ENCODE measurements at regions not wholly inside any gene's neighbourhood (a gene's known extent, or its start where the extent isn't known, plus 50 kb on each side); places are given as distances from the start of the nearest gene placed in this dataset.

DNA sequence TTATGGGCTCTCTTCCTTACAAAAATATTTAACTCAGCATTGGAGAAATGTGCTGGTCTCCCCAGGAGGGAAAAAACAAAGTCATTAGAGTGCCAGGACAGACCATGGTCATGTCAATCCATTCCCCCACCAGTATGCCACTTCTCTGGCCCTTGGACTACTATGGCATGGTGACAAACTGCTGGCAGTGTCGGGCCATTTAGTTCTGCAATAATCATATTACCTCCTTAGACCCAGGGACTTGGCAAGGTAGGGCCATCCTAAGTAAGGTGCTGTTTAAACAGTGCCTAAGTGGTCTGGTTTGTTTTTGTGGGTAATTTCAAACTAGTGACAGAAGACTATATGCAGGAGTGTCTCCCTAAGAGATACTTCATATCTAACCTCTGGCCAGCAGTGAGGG lies 177.8 kb upstream of the STK32A start:
- Mint-ChIP-seq H3K27me3 (peaks cover 3 to 18% (median 12%) of the 10 kb centered on the region in 5 donors), H3K9me3 (peaks cover 0 to 3% (median 0%) of the 10 kb centered on the region in 11 donors), H3K27ac (no peak overlapping the region), H3K4me3 (no peak overlapping the region), H3K4me1 (no peaks in the 10 kb centered on the region), H3K36me3 (no peaks in the 10 kb centered on the region)
- ATAC-seq: no peak
- ChIA-PET POLR2A (no interaction called here), CTCF (no interaction called here)
- DNase-seq: no peak
- H3K4me1 ChIP-seq (ENCODE audit: control insufficient read depth in 2 of 2, insufficient read depth in 2 of 2, low read length in 2 of 2): no peaks in the 10 kb centered on the region
- H3K4me3 ChIP-seq (ENCODE audit: low read length): no peak overlapping the region
- H3K27ac ChIP-seq (ENCODE audit: low read depth, low read length): no peak overlapping the region
- H3K36me3 ChIP-seq (ENCODE audit: control insufficient read depth in 2 of 3, insufficient read depth in 3 of 3, low read length in 3 of 3): no peaks in the 10 kb centered on the region
- no peaks in the 10 kb centered on the region for H3K27me3 ChIP-seq (ENCODE audit: control insufficient read depth in 2 of 2, insufficient read depth in 2 of 2, low read length in 2 of 2)
- H3K9me3 ChIP-seq (ENCODE audit: control insufficient read depth in 2 of 3, low read length in 3 of 3): no peaks in the 10 kb centered on the region
- intact Hi-C loops (cut with micrococcal nuclease): no loop called here

- Mint-ChIP-seq H3K27ac (no peak overlapping the region), H3K4me3 (no peak overlapping the region), H3K9me3 (peaks cover 0 to 5% (median 0%) of the 10 kb centered on the region in 11 donors), H3K27me3 (peaks cover 3 to 7% (median 6%) of the 10 kb centered on the region in 5 donors), H3K36me3 (no peaks in the 10 kb centered on the region), H3K4me1 (peaks cover 0 to 8% (median 2%) of the 10 kb centered on the region in 7 donors)
- H3K4me1 ChIP-seq (ENCODE audit: control insufficient read depth in 2 of 2, insufficient read depth in 2 of 2, low read length in 2 of 2): no peaks in the 10 kb centered on the region
- H3K27ac ChIP-seq (ENCODE audit: low read depth, low read length): no peak overlapping the region
- no peaks in the 10 kb centered on the region for H3K27me3 ChIP-seq (ENCODE audit: control insufficient read depth in 2 of 2, insufficient read depth in 2 of 2, low read length in 2 of 2)
- H3K4me3 ChIP-seq (ENCODE audit: low read length): no peak overlapping the region
- H3K36me3 ChIP-seq (ENCODE audit: control insufficient read depth in 2 of 3, insufficient read depth in 3 of 3, low read length in 3 of 3): no peaks in the 10 kb centered on the region
- POLR2A ChIA-PET: no interaction called here
- DNase-seq (no peak), ATAC-seq (no peak)
- intact Hi-C loops (cut with micrococcal nuclease): no loop called here
- no peaks in the 10 kb centered on the region for H3K9me3 ChIP-seq (ENCODE audit: control insufficient read depth in 2 of 3, low read length in 3 of 3)
- CTCF ChIA-PET: no interaction called here
These were observed 173.4 kb upstream of the STK32A start for GRCh38 chr5:147061431-147061830.

- Histone ChIP-seq H3K4me3 (ENCODE audit: low read length) (no peak overlapping the region), H3K36me3 (ENCODE audit: control insufficient read depth in 2 of 3, insufficient read depth in 3 of 3, low read length in 3 of 3) (no peaks in the 10 kb centered on the region), H3K27me3 (ENCODE audit: control insufficient read depth in 2 of 2, insufficient read depth in 2 of 2, low read length in 2 of 2) (no peaks in the 10 kb centered on the region), H3K9me3 (ENCODE audit: control insufficient read depth in 2 of 3, low read length in 3 of 3) (no peaks in the 10 kb centered on the region), H3K4me1 (ENCODE audit: control insufficient read depth in 2 of 2, insufficient read depth in 2 of 2, low read length in 2 of 2) (no peaks in the 10 kb centered on the region), H3K27ac (ENCODE audit: low read depth, low read length) (no peak overlapping the region)
- no peak for ATAC-seq
- intact Hi-C loops (cut with micrococcal nuclease): no loop called here
- H3K9me3 Mint-ChIP-seq: peaks cover 0 to 5% (median 0%) of the 10 kb centered on the region in 11 donors
- peaks cover 3 to 7% (median 4%) of the 10 kb centered on the region in 5 donors for H3K27me3 Mint-ChIP-seq
- H3K4me3 Mint-ChIP-seq: no peak overlapping the region
- ChIA-PET CTCF (no interaction called here), POLR2A (no interaction called here)
- no peak overlapping the region for H3K27ac Mint-ChIP-seq
- DNase-seq: no peak
- peaks cover 0 to 8% (median 2%) of the 10 kb centered on the region in 7 donors for H3K4me1 Mint-ChIP-seq
- H3K36me3 Mint-ChIP-seq: no peaks in the 10 kb centered on the region
These were observed 172.4 kb upstream of the STK32A start for GRCh38 chr5:147062427-147062826.

DNA sequence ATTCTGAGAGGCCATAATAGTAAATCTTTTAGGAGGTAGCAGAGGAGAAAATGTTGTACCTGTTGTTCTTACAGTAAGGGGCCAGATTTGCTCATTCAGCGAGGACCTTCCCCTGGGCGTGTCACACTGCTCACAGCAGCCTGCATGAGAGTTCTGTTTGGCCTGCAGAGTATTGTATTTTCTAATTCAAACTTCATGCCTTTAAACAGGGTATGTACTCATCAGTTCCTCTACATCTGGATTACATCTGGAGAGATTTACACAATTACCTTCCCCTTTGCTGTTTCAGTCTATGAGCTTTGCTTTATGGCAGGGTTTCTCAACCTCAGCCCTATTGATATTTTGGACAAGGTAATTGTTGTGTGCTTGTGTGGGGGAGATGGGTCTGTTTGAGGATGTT lies 170.9 kb upstream of the STK32A start:
- no peaks in the 10 kb centered on the region for H3K36me3 Mint-ChIP-seq
- Histone ChIP-seq H3K27ac (ENCODE audit: low read depth, low read length) (no peak overlapping the region), H3K9me3 (ENCODE audit: control insufficient read depth in 2 of 3, low read length in 3 of 3) (no peaks in the 10 kb centered on the region), H3K27me3 (ENCODE audit: control insufficient read depth in 2 of 2, insufficient read depth in 2 of 2, low read length in 2 of 2) (no peaks in the 10 kb centered on the region), H3K36me3 (ENCODE audit: control insufficient read depth in 2 of 3, insufficient read depth in 3 of 3, low read length in 3 of 3) (no peaks in the 10 kb centered on the region), H3K4me3 (ENCODE audit: low read length) (no peak overlapping the region), H3K4me1 (ENCODE audit: control insufficient read depth in 2 of 2, insufficient read depth in 2 of 2, low read length in 2 of 2) (no peaks in the 10 kb centered on the region)
- POLR2A ChIA-PET: no interaction called here
- no peak overlapping the region for H3K27ac Mint-ChIP-seq
- peaks cover 3 to 5% (median 4%) of the 10 kb centered on the region in 5 donors for H3K27me3 Mint-ChIP-seq
- H3K4me1 Mint-ChIP-seq: peaks cover 0 to 8% (median 2%) of the 10 kb centered on the region in 7 donors
- CTCF ChIA-PET: no interaction called here
- intact Hi-C loops (cut with micrococcal nuclease): no loop called here
- no peak overlapping the region for H3K4me3 Mint-ChIP-seq
- ATAC-seq: no peak
- peaks cover 0 to 7% (median 0%) of the 10 kb centered on the region in 11 donors for H3K9me3 Mint-ChIP-seq
- no peak for DNase-seq

- H3K27ac ChIP-seq (ENCODE audit: low read depth, low read length): no peak overlapping the region
- H3K4me3 ChIP-seq (ENCODE audit: low read length): no peak overlapping the region
- peaks cover 0 to 4% (median 2%) of the 10 kb centered on the region in 5 donors for H3K27me3 Mint-ChIP-seq
- POLR2A ChIA-PET: no interaction called here
- peak overlapping the region in 1 of 10 donors; percentile 11 for H3K4me3 Mint-ChIP-seq
- intact Hi-C loops (cut with micrococcal nuclease): no loop called here
- H3K36me3 Mint-ChIP-seq: no peaks in the 10 kb centered on the region
- H3K9me3 ChIP-seq (ENCODE audit: control insufficient read depth in 2 of 3, low read length in 3 of 3): no peaks in the 10 kb centered on the region
- CTCF ChIA-PET: no interaction called here
- ATAC-seq: no peak
- H3K27me3 ChIP-seq (ENCODE audit: control insufficient read depth in 2 of 2, insufficient read depth in 2 of 2, low read length in 2 of 2): no peaks in the 10 kb centered on the region
- H3K4me1 Mint-ChIP-seq: peaks cover 0 to 8% (median 2%) of the 10 kb centered on the region in 7 donors
- DNase-seq: no peak
- no peaks in the 10 kb centered on the region for H3K4me1 ChIP-seq (ENCODE audit: control insufficient read depth in 2 of 2, insufficient read depth in 2 of 2, low read length in 2 of 2)
- H3K9me3 Mint-ChIP-seq: peaks cover 0 to 5% (median 0%) of the 10 kb centered on the region in 11 donors
- peak overlapping the region in 1 of 9 donors; percentile 3 for H3K27ac Mint-ChIP-seq
- no peaks in the 10 kb centered on the region for H3K36me3 ChIP-seq (ENCODE audit: control insufficient read depth in 2 of 3, insufficient read depth in 3 of 3, low read length in 3 of 3)
These were observed 169.8 kb upstream of the STK32A start for GRCh38 chr5:147065071-147065470.

GRCh38 chr5:147068998-147069397 lies 165.8 kb upstream of the STK32A start:
- H3K9me3 Mint-ChIP-seq: peaks cover 0 to 5% (median 0%) of the 10 kb centered on the region in 11 donors
- H3K4me1 Mint-ChIP-seq: peaks cover 0 to 8% (median 2%) of the 10 kb centered on the region in 7 donors
- H3K4me3 Mint-ChIP-seq: no peak overlapping the region
- H3K27me3 Mint-ChIP-seq: peaks cover 0 to 11% (median 4%) of the 10 kb centered on the region in 5 donors
- no peak overlapping the region for H3K4me3 ChIP-seq (ENCODE audit: low read length)
- intact Hi-C loops (cut with micrococcal nuclease): no loop called here
- H3K27me3 ChIP-seq (ENCODE audit: control insufficient read depth in 2 of 2, insufficient read depth in 2 of 2, low read length in 2 of 2): no peaks in the 10 kb centered on the region
- ChIA-PET CTCF (no interaction called here), POLR2A (no interaction called here)
- H3K27ac Mint-ChIP-seq: no peak overlapping the region
- H3K9me3 ChIP-seq (ENCODE audit: control insufficient read depth in 2 of 3, low read length in 3 of 3): no peaks in the 10 kb centered on the region
- H3K4me1 ChIP-seq (ENCODE audit: control insufficient read depth in 2 of 2, insufficient read depth in 2 of 2, low read length in 2 of 2): no peaks in the 10 kb centered on the region
- no peaks in the 10 kb centered on the region for H3K36me3 ChIP-seq (ENCODE audit: control insufficient read depth in 2 of 3, insufficient read depth in 3 of 3, low read length in 3 of 3)
- ATAC-seq (no peak), DNase-seq (no peak)
- no peak overlapping the region for H3K27ac ChIP-seq (ENCODE audit: low read depth, low read length)
- H3K36me3 Mint-ChIP-seq: no peaks in the 10 kb centered on the region

DNA sequence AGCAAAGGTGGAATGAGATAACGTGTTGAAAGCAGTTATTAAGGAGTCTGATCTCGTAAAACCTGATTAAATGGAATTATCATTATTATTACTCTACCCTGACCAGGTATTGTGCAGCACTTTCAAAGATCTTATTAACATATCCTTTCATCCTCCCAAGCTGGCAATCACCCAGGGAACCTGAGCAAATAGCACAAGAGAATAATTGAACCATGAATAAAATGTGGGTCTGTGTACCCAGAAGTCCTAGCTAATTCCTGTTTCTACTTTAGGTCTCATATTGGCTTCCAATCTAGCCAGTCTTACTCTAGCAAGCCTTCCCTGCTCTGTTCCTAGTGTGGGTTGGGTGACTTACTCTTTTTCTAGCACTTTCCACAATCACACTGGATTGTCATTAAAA lies 162.2 kb upstream of the STK32A start:
- peaks cover 0 to 11% (median 4%) of the 10 kb centered on the region in 5 donors for H3K27me3 Mint-ChIP-seq
- no peaks in the 10 kb centered on the region for H3K4me1 Mint-ChIP-seq
- no peak overlapping the region for H3K27ac Mint-ChIP-seq
- ATAC-seq: no peak
- H3K9me3 ChIP-seq (ENCODE audit: control insufficient read depth in 2 of 3, low read length in 3 of 3): no peaks in the 10 kb centered on the region
- H3K9me3 Mint-ChIP-seq: peaks cover 0 to 4% (median 0%) of the 10 kb centered on the region in 11 donors
- no peaks in the 10 kb centered on the region for H3K27me3 ChIP-seq (ENCODE audit: control insufficient read depth in 2 of 2, insufficient read depth in 2 of 2, low read length in 2 of 2)
- POLR2A ChIA-PET: no interaction called here
- no peaks in the 10 kb centered on the region for H3K36me3 Mint-ChIP-seq
- intact Hi-C loops (cut with micrococcal nuclease): no loop called here
- no peaks in the 10 kb centered on the region for H3K36me3 ChIP-seq (ENCODE audit: control insufficient read depth in 2 of 3, insufficient read depth in 3 of 3, low read length in 3 of 3)
- no peak overlapping the region for H3K4me3 Mint-ChIP-seq
- no peak for DNase-seq
- H3K27ac ChIP-seq (ENCODE audit: low read depth, low read length): no peak overlapping the region
- CTCF ChIA-PET: no interaction called here
- no peaks in the 10 kb centered on the region for H3K4me1 ChIP-seq (ENCODE audit: control insufficient read depth in 2 of 2, insufficient read depth in 2 of 2, low read length in 2 of 2)
- H3K4me3 ChIP-seq (ENCODE audit: low read length): no peak overlapping the region
